Natural killer cell treated with Interleukin-12 subunit alpha and Interleukin-12 subunit beta and Interleukin-15 and Interleukin-18, amount 100 ng/mL, for 72 hours (primary cell): ENCODE measurements at regions not wholly inside any gene's neighbourhood (a gene's known extent, or its start where the extent isn't known, plus 50 kb on each side); places are given as distances from the start of the nearest gene placed in this dataset.

ENCODE experiments used
- ATAC-seq, 2 donors: fragments of 150-1000 bp; cut with Tn5 transposase in 1 of 2; sonication (Bioruptor Pico), chemical (Tn5 transposase) in 1 of 2; 2 replicates each; pipeline ENCODE4 v1.10.0; 2021
- DNase-seq: peaks from one replicate; pipeline ENCODE4 v3.0.0; 2022; ENCODE audit warnings: low spot score
- H3K27ac Mint-ChIP-seq, 2 donors: 1 replicate in 1 of 2; 2 replicates in 1 of 2; pipeline ENCODE4 v1.8.0; 2022; ENCODE audit warnings: mixed read lengths in 2 of 2, mild to moderate bottlenecking in 1 of 2, moderate library complexity in 1 of 2
- H3K27me3 Mint-ChIP-seq, 2 donors: 1 replicate in 1 of 2; 2 replicates in 1 of 2; pipeline ENCODE4 v1.8.0; 2022; ENCODE audit warnings: mixed read lengths in 2 of 2
- H3K36me3 Mint-ChIP-seq: one replicate; pipeline ENCODE4 v1.8.0; 2022; ENCODE audit warnings: mixed read lengths
- H3K4me1 Mint-ChIP-seq, 2 donors: 1 replicate in 1 of 2; 2 replicates in 1 of 2; pipeline ENCODE4 v1.8.0; 2022; ENCODE audit warnings: low read depth in 2 of 2, mixed read lengths in 2 of 2, mild to moderate bottlenecking in 1 of 2
- H3K4me3 Mint-ChIP-seq: one replicate; pipeline ENCODE4 v1.8.0; 2022; ENCODE audit warnings: mixed read lengths
- H3K9me3 Mint-ChIP-seq: 2 replicates; pipeline ENCODE4 v1.8.0; 2022; ENCODE audit warnings: mixed read lengths

DNA sequence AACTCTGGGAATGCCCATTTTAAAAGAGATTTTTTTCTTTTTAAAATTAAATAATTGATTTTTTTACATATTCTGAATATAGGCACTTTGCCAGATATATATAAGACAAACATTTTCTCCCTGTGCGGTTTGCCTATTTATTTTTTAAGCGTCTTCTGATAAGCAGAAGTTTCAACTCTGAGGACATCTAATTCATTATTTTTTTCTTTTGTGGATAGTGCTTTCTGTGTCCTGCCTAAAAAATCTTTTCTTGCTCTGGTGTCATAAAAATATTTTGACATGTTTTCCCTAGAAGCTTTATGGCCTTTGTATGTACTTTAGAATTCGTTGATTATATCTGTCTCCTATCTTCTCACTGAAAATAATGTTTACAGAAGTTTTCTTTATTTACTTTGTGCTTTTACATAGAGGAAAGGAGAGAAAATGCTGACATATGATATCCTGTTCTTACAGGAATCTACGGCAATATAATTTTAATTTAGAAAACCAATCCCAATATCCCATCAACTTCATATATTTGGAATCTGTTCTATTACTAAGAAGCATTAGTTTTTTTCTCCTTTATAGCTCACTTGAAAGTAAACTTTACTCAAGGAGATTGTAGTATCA, 111.9 kb upstream of the EFNA5 start:
- no peak for DNase-seq
- H3K9me3 Mint-ChIP-seq, result no peaks in the 10 kb centered on the region
- H3K27ac Mint-ChIP-seq, result no peak overlapping the region
- no peaks in the 10 kb centered on the region for H3K4me1 Mint-ChIP-seq
- no peak for ATAC-seq
- H3K4me3 Mint-ChIP-seq, result no peak overlapping the region
- H3K27me3 Mint-ChIP-seq, result peaks cover 6 to 8% of the 10 kb centered on the region in 2 donors
- H3K36me3 Mint-ChIP-seq, result no peaks in the 10 kb centered on the region

DNA sequence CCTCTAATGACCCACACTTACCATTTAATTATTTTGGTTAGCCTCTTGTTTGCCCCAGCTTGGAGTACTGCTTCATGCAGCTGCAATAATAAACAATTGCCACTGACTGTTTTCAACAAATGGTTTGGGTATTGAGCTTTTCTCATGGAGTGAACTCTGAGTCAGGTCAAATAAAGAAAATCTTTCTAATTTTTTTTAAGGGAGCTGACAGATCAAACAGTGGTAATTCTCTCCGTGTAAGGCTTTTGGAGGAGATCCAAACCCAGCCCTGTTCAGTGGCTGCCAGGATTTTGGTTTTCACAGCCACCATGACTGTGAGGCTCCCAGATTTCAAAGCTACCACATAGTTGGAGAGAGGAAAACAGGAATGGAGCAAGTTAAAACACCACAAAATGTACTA, 110.7 kb upstream of the EFNA5 start:
- no peak for DNase-seq
- ATAC-seq, result no peak
- Mint-ChIP-seq H3K4me1 (no peaks in the 10 kb centered on the region), H3K9me3 (no peaks in the 10 kb centered on the region), H3K27me3 (peaks cover 6 to 8% of the 10 kb centered on the region in 2 donors), H3K36me3 (no peaks in the 10 kb centered on the region), H3K4me3 (no peak overlapping the region), H3K27ac (no peak overlapping the region)

DNA sequence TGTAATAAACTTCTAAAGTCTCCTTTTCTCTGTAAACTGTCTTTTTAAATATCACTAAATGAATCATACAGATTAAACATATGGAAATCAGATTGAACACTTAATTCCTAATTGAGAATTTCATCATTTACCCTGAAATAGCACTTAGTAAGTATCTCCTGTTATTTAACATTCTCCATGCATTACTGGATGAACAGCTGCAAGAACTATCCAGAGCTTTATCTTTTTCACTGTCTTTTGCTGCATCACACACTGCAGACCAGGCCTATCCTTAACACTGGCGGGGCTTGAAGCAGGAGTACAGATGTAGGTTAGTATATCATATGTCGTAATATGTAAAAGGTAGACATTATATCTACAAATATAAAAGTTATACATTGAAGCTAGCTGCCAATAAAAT, 108.7 kb upstream of the EFNA5 start:
- H3K27ac Mint-ChIP-seq, result no peak overlapping the region
- H3K4me1 Mint-ChIP-seq, result no peaks in the 10 kb centered on the region
- no peaks in the 10 kb centered on the region for H3K9me3 Mint-ChIP-seq
- ATAC-seq, result no peak
- H3K27me3 Mint-ChIP-seq, result peaks cover 6 to 8% of the 10 kb centered on the region in 2 donors
- H3K36me3 Mint-ChIP-seq, result no peaks in the 10 kb centered on the region
- no peak overlapping the region for H3K4me3 Mint-ChIP-seq
- no peak for DNase-seq

DNA sequence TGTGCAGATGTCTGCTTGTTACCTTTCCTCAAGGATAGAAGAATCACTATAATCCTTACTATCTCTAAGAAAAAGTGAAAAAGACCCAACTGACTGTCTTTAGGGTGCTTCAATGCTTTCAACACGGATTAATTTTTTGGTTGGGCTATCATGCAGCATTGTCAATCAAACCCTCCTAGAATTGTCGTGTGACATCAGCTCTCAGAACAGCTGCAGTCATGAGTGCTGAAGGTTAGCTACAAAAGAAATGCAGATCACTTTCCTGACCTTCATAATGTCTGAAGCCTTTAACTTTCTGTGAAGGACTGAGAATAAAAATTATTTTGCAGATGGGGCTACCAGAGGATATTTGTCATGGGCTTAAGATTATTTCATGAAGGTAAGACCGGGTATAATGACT, 107.9 kb upstream of the EFNA5 start:
- Mint-ChIP-seq H3K4me3 (no peak overlapping the region), H3K27ac (no peak overlapping the region), H3K27me3 (peaks cover 8 to 9% of the 10 kb centered on the region in 2 donors), H3K36me3 (no peaks in the 10 kb centered on the region), H3K9me3 (no peaks in the 10 kb centered on the region), H3K4me1 (no peaks in the 10 kb centered on the region)
- DNase-seq (no peak), ATAC-seq (no peak)

DNA sequence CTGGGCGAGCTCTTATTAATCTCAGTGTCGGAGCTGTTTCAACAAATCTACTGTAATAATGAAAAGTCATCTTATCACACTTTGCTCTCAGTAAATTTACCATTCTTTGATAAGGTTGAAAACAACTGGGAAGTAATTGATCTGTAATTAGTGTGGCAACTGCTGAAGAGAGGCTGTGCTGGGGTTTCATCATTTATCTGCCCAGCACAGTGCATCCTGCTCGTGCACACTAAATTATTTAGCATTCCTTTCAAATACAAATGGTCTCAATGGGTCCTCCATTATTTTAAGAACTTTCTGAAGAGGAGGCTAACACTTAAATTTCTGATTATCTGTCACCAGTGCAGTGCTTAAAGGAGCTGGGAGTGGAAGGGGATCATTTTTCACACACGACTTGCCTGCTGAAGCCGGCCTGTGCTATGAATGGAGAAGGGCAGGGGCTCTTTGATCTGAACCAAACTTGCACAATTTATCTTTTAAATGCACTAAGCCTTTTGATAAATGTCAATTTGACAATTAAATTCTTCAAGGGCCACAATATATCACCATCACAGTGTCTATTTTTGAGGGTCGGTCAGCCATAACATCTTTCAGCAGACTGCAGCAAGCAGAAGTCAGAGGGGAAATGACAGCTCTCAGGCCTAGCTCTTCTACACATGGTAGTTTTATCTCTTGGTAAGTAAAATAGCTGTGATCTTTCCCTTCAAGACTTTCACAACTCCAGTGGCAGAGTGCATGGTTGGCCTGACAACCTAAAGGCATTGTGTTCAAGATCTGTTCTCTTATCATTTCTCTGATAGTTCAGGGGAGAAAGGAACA, 106.4 kb upstream of the EFNA5 start:
- Mint-ChIP-seq H3K4me3 (no peak overlapping the region), H3K36me3 (no peaks in the 10 kb centered on the region), H3K9me3 (no peaks in the 10 kb centered on the region), H3K27ac (no peak overlapping the region), H3K27me3 (peaks cover 9 to 19% of the 10 kb centered on the region in 2 donors), H3K4me1 (no peaks in the 10 kb centered on the region)
- DNase-seq (no peak), ATAC-seq (no peak)

DNA sequence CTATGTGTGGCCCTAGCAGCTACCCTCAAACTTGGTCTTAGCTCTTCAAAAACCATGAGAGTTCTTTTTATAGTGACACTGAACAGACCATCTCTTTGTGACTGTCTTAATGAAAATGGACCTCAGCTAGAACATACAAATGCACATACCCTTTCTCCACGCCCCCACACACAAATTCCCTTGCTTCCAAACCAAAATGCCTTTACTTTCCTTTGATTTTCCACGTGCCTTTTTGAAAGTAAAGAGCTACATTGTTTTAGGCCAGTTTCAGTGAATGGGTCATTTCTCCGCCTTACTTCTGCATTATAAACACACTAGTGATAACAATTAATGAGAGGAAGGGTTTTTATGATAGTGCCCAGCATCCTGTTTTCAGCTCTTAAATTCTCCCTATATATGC, 105.8 kb upstream of the EFNA5 start:
- DNase-seq, result no peak
- H3K9me3 Mint-ChIP-seq, result no peaks in the 10 kb centered on the region
- no peak for ATAC-seq
- peaks cover 11 to 25% of the 10 kb centered on the region in 2 donors for H3K27me3 Mint-ChIP-seq
- H3K4me3 Mint-ChIP-seq, result no peak overlapping the region
- no peak overlapping the region for H3K27ac Mint-ChIP-seq
- no peaks in the 10 kb centered on the region for H3K4me1 Mint-ChIP-seq
- no peaks in the 10 kb centered on the region for H3K36me3 Mint-ChIP-seq

DNA sequence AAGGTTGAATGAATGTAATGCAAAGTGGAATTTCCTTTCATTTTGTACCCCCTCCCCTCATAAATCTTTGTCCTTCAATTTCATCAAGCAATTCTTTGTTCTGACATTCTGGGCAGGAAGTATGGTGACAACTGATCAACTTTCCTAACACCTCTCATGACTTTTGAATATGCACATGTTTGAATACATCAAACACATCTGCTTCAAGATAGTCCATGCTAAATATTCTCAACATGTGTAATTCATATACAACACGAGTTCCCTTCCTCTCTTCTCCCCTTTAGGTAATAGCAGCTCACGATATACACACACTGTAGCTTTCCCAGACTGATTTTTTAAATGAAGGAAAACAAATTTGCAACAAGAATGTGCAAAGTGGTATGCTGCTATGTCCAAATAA, 103.6 kb upstream of the EFNA5 start:
- H3K4me3 Mint-ChIP-seq, result no peak overlapping the region
- no peak for DNase-seq
- H3K27me3 Mint-ChIP-seq, result peaks cover 11 to 37% of the 10 kb centered on the region in 2 donors
- no peaks in the 10 kb centered on the region for H3K36me3 Mint-ChIP-seq
- H3K27ac Mint-ChIP-seq, result no peak overlapping the region
- H3K4me1 Mint-ChIP-seq, result no peaks in the 10 kb centered on the region
- ATAC-seq, result no peak
- no peaks in the 10 kb centered on the region for H3K9me3 Mint-ChIP-seq

DNA sequence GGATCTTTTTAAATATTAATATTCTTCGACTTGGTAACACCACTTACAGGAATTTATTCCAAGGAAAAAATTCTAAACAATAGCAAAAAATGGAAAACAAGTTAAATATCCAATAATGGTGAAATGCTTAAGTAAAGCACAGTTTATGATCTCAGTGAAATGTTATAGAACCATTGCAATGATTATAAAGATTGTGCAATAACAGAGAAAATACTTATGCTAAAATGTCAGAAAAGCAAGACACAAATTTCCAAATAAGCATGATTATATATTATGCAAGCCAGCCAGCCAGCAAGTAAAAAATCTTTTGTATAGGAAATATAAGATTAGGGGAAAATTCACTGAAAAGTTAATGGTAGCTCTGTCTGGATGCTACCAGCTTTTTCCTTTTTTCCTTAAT, 102.7 kb upstream of the EFNA5 start:
- H3K4me3 Mint-ChIP-seq, result no peak overlapping the region
- H3K9me3 Mint-ChIP-seq, result no peaks in the 10 kb centered on the region
- no peaks in the 10 kb centered on the region for H3K36me3 Mint-ChIP-seq
- no peak for DNase-seq
- H3K4me1 Mint-ChIP-seq, result no peaks in the 10 kb centered on the region
- no peak overlapping the region for H3K27ac Mint-ChIP-seq
- peaks cover 14 to 45% of the 10 kb centered on the region in 2 donors for H3K27me3 Mint-ChIP-seq
- no peak for ATAC-seq

DNA sequence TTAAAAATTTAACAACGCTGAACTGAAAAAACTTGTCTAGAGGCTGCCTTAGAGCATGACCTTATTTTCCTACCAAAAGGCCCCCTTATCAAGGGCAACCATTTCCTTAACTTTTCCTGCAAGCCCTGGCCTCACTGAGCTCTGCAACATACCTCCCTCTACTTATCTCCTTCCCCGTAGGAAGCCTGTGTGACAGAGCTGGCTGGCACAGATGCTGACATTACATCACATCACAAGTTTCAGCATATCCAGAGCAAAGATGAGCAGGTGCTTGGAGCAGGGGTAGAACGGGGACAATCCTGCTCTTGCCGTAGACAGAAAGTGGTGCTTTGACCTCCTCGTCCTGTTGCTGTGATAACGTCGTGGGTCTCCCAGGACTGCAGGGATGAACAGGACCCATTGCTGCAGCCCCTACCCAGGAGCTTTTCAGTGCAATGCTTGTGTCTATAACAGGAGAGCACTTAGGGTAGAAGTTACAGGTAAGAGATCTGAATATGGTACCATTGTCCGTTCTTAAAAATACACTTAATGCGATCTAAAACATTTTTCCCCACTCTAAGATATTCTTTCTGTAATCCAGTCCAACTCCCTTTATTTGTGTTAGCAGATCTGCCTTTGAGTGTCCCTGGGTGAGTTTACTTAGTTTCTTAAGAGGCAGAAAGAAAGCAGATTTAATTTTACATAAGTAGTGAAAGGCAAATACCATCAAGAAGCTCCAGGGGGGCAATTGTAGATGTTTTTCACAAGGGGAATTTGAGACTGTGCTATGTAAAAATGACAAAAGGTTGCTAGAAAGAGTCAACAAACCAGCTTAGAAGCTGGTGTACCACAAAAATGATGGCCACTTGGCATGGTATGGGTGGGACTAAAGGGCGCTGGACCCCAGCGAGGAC, 101.9 kb upstream of the EFNA5 start:
- Mint-ChIP-seq H3K36me3 (no peaks in the 10 kb centered on the region), H3K27me3 (peaks cover 14 to 53% of the 10 kb centered on the region in 2 donors), H3K9me3 (no peaks in the 10 kb centered on the region), H3K27ac (no peak overlapping the region), H3K4me1 (no peaks in the 10 kb centered on the region), H3K4me3 (no peak overlapping the region)
- DNase-seq (no peak), ATAC-seq (no peak)

DNA sequence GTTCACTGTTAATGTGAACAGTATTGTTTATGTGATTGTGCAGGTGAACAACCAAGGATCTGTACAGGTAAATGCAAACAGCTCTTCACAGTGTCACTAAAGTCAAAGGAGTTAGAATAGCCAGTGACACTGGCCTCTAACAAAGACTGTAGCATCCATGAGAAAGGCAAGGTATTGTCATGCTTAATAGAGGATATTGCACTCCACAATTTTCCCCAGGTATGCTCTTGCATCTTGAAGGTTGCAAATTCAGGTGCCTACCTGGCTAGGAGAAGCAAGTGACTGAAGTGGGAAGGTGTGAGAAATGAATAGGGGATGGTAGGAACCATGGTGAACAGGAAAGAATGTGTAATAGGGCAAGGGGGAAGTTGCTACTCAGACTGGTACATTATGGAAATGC, 101.2 kb upstream of the EFNA5 start:
- H3K4me3 Mint-ChIP-seq, result no peak overlapping the region
- ATAC-seq (no peak), DNase-seq (no peak)
- H3K36me3 Mint-ChIP-seq, result no peaks in the 10 kb centered on the region
- H3K9me3 Mint-ChIP-seq, result no peaks in the 10 kb centered on the region
- peaks cover 14 to 53% of the 10 kb centered on the region in 2 donors for H3K27me3 Mint-ChIP-seq
- H3K27ac Mint-ChIP-seq, result no peak overlapping the region
- H3K4me1 Mint-ChIP-seq, result no peaks in the 10 kb centered on the region

DNA sequence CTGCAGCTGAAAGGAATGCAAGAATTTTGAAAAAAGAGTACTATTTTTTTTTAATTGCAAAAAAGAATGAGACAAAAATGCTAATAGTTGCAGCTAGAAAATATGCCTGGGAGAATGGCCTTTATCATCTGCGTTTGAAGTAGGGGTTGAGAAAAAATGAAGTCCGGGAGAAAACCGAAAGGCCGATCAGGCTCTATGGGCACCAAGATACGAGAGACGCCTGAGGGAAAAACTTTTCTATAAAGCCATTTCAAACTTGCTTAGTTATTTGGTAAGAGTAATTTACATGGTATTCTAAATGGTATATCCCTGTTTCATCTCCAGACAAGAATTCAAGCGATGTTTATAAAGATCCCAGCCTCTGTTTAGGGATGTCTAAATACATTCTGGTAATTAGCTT, 99.3 kb upstream of the EFNA5 start:
- no peak for DNase-seq
- H3K9me3 Mint-ChIP-seq, result no peaks in the 10 kb centered on the region
- no peak overlapping the region for H3K4me3 Mint-ChIP-seq
- no peak for ATAC-seq
- H3K27me3 Mint-ChIP-seq, result peaks cover 19 to 53% of the 10 kb centered on the region in 2 donors
- H3K27ac Mint-ChIP-seq, result no peak overlapping the region
- H3K36me3 Mint-ChIP-seq, result no peaks in the 10 kb centered on the region
- H3K4me1 Mint-ChIP-seq, result no peaks in the 10 kb centered on the region

DNA sequence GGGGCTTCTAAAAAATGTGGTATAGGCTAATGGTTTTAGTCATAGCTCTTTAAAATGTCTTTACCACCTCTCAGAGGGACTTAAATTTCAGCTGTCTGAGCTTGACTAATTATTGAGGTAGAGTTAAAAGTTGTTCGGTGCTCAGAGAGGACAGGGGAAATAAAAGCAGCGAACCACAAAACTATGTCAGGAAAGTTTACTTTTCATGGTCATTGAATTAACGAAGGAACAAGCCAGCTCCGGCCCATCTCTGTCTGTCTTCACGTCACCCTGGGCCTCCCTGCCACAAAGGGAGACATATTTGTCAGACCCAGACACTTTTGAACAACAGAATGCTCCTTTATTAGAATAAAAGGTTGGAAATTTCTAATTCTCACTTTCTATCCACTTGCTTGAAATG, 98.8 kb upstream of the EFNA5 start:
- ATAC-seq, result no peak
- peaks cover 19 to 53% of the 10 kb centered on the region in 2 donors for H3K27me3 Mint-ChIP-seq
- no peaks in the 10 kb centered on the region for H3K36me3 Mint-ChIP-seq
- H3K4me3 Mint-ChIP-seq, result no peak overlapping the region
- H3K4me1 Mint-ChIP-seq, result no peaks in the 10 kb centered on the region
- no peaks in the 10 kb centered on the region for H3K9me3 Mint-ChIP-seq
- no peak for DNase-seq
- H3K27ac Mint-ChIP-seq, result no peak overlapping the region

DNA sequence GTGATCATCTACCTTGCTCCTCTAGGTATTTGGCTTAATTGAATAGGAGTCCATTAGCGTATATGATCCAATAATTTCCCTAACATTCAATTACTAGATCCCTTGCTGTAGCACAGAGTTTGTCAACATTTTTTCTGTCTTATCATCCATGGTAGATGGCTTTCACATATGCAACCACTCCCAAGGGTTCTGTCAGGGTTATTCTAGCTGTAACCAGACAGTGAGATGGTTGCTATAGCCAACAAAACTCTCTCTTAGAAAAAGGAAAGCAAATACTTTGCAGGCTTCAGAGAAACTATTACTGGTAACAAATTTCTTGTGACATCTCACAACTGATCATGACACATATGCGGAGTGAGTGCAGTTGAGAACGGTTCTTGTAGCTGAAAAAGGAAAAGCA, 96.2 kb upstream of the EFNA5 start:
- Mint-ChIP-seq H3K4me3 (no peak overlapping the region), H3K9me3 (no peaks in the 10 kb centered on the region), H3K36me3 (no peaks in the 10 kb centered on the region), H3K27me3 (peaks cover 18 to 41% of the 10 kb centered on the region in 2 donors), H3K4me1 (no peaks in the 10 kb centered on the region), H3K27ac (no peak overlapping the region)
- DNase-seq (no peak), ATAC-seq (no peak)

DNA sequence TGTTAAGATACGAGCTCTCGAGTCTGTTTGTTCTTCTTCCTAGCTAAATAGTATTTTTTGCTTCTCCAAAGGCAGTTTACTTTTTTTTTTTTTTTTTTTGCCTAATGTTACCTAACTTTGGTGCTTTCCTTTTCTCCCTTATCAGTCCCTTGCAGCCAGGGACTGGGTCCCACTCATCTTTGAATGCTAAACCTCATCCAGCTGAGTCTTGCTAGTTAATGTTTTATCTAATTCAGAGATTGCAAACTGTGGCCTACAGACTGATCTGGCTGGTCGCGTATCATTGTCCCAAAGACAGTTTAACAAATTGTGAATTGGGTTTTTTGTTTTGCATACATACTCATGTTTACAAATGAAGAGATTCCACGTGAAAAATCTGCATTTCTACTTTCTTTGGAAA, 95.7 kb upstream of the EFNA5 start:
- ATAC-seq (no peak), DNase-seq (no peak)
- Mint-ChIP-seq H3K27me3 (peaks cover 17 to 35% of the 10 kb centered on the region in 2 donors), H3K4me3 (no peak overlapping the region), H3K36me3 (no peaks in the 10 kb centered on the region), H3K27ac (no peak overlapping the region), H3K9me3 (no peaks in the 10 kb centered on the region), H3K4me1 (no peaks in the 10 kb centered on the region)
